Stimulated activated memory B cell treated with anti-CD40 and anti-IgM and Interleukin-4, amounts not matched to agents 10 μg/mL and 1 μg/mL and 100 μg/mL, for 72 hours (primary cell): ENCODE measurements at regions not wholly inside any gene's neighbourhood (a gene's known extent, or its start where the extent isn't known, plus 50 kb on each side); places are given as distances from the start of the nearest gene placed in this dataset.

Experiments used
- ATAC-seq: fragments of 150-1000 bp; cut with Tn5 transposase; 2 replicates; pipeline ENCODE4 v1.10.0; 2021
- H3K27ac Mint-ChIP-seq: one replicate; pipeline ENCODE4 v1.8.0; 2022; ENCODE audit warnings: mild to moderate bottlenecking, mixed read lengths
- H3K27me3 Mint-ChIP-seq: one replicate; pipeline ENCODE4 v1.8.0; 2022; ENCODE audit warnings: mixed read lengths
- H3K36me3 Mint-ChIP-seq: one replicate; pipeline ENCODE4 v1.8.0; 2022; ENCODE audit warnings: mixed read lengths
- H3K4me1 Mint-ChIP-seq: one replicate; pipeline ENCODE4 v1.8.0; 2022; ENCODE audit warnings: mixed read lengths
- H3K4me3 Mint-ChIP-seq: one replicate; pipeline ENCODE4 v1.8.0; 2022; ENCODE audit warnings: mild to moderate bottlenecking, moderate library complexity, mixed read lengths
- H3K9me3 Mint-ChIP-seq: one replicate; pipeline ENCODE4 v1.8.0; 2022; ENCODE audit warnings: mixed read lengths

- Mint-ChIP-seq H3K27me3 (no peaks in the 10 kb centered on the region), H3K4me3 (no peak overlapping the region), H3K36me3 (no peaks in the 10 kb centered on the region), H3K4me1 (no peaks in the 10 kb centered on the region), H3K27ac (no peak overlapping the region), H3K9me3 (peaks cover under 1% of the 10 kb centered on the region)
- peak; percentile 7 for ATAC-seq
Observed at GRCh38 chr7:54701982-54702381, 57.0 kb downstream of the SEC61G start.

- H3K27ac Mint-ChIP-seq, result no peak overlapping the region
- H3K4me3 Mint-ChIP-seq, result no peak overlapping the region
- no peak for ATAC-seq
- no peaks in the 10 kb centered on the region for H3K27me3 Mint-ChIP-seq
- H3K36me3 Mint-ChIP-seq, result no peaks in the 10 kb centered on the region
- H3K4me1 Mint-ChIP-seq, result no peaks in the 10 kb centered on the region
- no peaks in the 10 kb centered on the region for H3K9me3 Mint-ChIP-seq
Observed at GRCh38 chr7:54699715-54700114, 59.3 kb downstream of the SEC61G start.

GRCh38 chr7:54697659-54698186 is 61.3 kb downstream of the SEC61G start:
- Mint-ChIP-seq H3K36me3 (no peaks in the 10 kb centered on the region), H3K4me3 (no peak overlapping the region), H3K4me1 (no peaks in the 10 kb centered on the region), H3K27me3 (peaks cover under 1% of the 10 kb centered on the region), H3K27ac (no peak overlapping the region), H3K9me3 (no peaks in the 10 kb centered on the region)
- no peak for ATAC-seq

GRCh38 chr7:54690892-54691291 is 68.1 kb downstream of the SEC61G start:
- Mint-ChIP-seq H3K9me3 (peaks cover 4% of the 10 kb centered on the region), H3K36me3 (no peaks in the 10 kb centered on the region), H3K4me3 (no peak overlapping the region), H3K4me1 (no peaks in the 10 kb centered on the region), H3K27me3 (peaks cover 9% of the 10 kb centered on the region), H3K27ac (no peak overlapping the region)
- ATAC-seq, result no peak

GRCh38 chr7:54690050-54690443 is 69.0 kb downstream of the SEC61G start:
- Mint-ChIP-seq H3K4me3 (no peak overlapping the region), H3K4me1 (no peaks in the 10 kb centered on the region), H3K27me3 (peaks cover 9% of the 10 kb centered on the region), H3K9me3 (peaks cover 5% of the 10 kb centered on the region), H3K36me3 (no peaks in the 10 kb centered on the region), H3K27ac (no peak overlapping the region)
- no peak for ATAC-seq

- H3K9me3 Mint-ChIP-seq, result peaks cover 9% of the 10 kb centered on the region
- no peaks in the 10 kb centered on the region for H3K4me1 Mint-ChIP-seq
- H3K36me3 Mint-ChIP-seq, result no peaks in the 10 kb centered on the region
- H3K27ac Mint-ChIP-seq, result no peak overlapping the region
- H3K27me3 Mint-ChIP-seq, result peaks cover 9% of the 10 kb centered on the region
- no peak overlapping the region for H3K4me3 Mint-ChIP-seq
- no peak for ATAC-seq
Observed at GRCh38 chr7:54689394-54690049, 69.5 kb downstream of the SEC61G start.

GRCh38 chr7:54687462-54688212 is 71.4 kb downstream of the SEC61G start:
- peaks cover 8% of the 10 kb centered on the region for H3K27me3 Mint-ChIP-seq

GRCh38 chr7:54680377-54681005 is 78.5 kb downstream of the SEC61G start:
- no peaks in the 10 kb centered on the region for H3K36me3 Mint-ChIP-seq
- peaks cover 7% of the 10 kb centered on the region for H3K9me3 Mint-ChIP-seq
- no peak overlapping the region for H3K27ac Mint-ChIP-seq
- ATAC-seq, result no peak
- H3K4me1 Mint-ChIP-seq, result no peaks in the 10 kb centered on the region
- no peak overlapping the region for H3K4me3 Mint-ChIP-seq
- H3K27me3 Mint-ChIP-seq, result no peaks in the 10 kb centered on the region

More at GRCh38 chr7:54687462-54688212, 71.4 kb downstream of the SEC61G start:
- Mint-ChIP-seq H3K4me1 (no peaks in the 10 kb centered on the region), H3K4me3 (no peak overlapping the region), H3K9me3 (peaks cover 9% of the 10 kb centered on the region), H3K27ac (no peak overlapping the region), H3K36me3 (no peaks in the 10 kb centered on the region)
- ATAC-seq, result no peak

GRCh38 chr7:54679490-54679817 is 79.6 kb downstream of the SEC61G start:
- Mint-ChIP-seq H3K9me3 (peaks cover 2% of the 10 kb centered on the region), H3K27ac (no peak overlapping the region), H3K27me3 (no peaks in the 10 kb centered on the region), H3K36me3 (no peaks in the 10 kb centered on the region), H3K4me3 (no peak overlapping the region), H3K4me1 (no peaks in the 10 kb centered on the region)
- ATAC-seq, result no peak

GRCh38 chr7:54678763-54679489 is 80.1 kb downstream of the SEC61G start:
- Mint-ChIP-seq H3K36me3 (no peaks in the 10 kb centered on the region), H3K4me1 (no peaks in the 10 kb centered on the region), H3K9me3 (peaks cover 2% of the 10 kb centered on the region), H3K27me3 (no peaks in the 10 kb centered on the region), H3K27ac (no peak overlapping the region), H3K4me3 (no peak overlapping the region)
- no peak for ATAC-seq

GRCh38 chr7:54674891-54675290 is 84.1 kb downstream of the SEC61G start:
- Mint-ChIP-seq H3K4me1 (no peaks in the 10 kb centered on the region), H3K4me3 (no peak overlapping the region), H3K36me3 (no peaks in the 10 kb centered on the region), H3K27me3 (no peaks in the 10 kb centered on the region), H3K9me3 (peaks cover 2% of the 10 kb centered on the region), H3K27ac (no peak overlapping the region)
- no peak for ATAC-seq

GRCh38 chr7:54672519-54672918 is 86.5 kb downstream of the SEC61G start:
- no peaks in the 10 kb centered on the region for H3K27me3 Mint-ChIP-seq
- ATAC-seq, result no peak
- no peaks in the 10 kb centered on the region for H3K4me1 Mint-ChIP-seq
- H3K36me3 Mint-ChIP-seq, result no peaks in the 10 kb centered on the region
- H3K4me3 Mint-ChIP-seq, result no peak overlapping the region
- H3K9me3 Mint-ChIP-seq, result no peaks in the 10 kb centered on the region
- H3K27ac Mint-ChIP-seq, result no peak overlapping the region

GRCh38 chr7:54664235-54665228 is 94.5 kb downstream of the SEC61G start:
- H3K9me3 Mint-ChIP-seq, result peaks cover 3% of the 10 kb centered on the region
- peak; percentile 60 for ATAC-seq
- peaks cover 50% of the 10 kb centered on the region for H3K27me3 Mint-ChIP-seq
- H3K27ac Mint-ChIP-seq, result no peak overlapping the region
- H3K36me3 Mint-ChIP-seq, result no peaks in the 10 kb centered on the region
- H3K4me3 Mint-ChIP-seq, result peak overlapping the region; percentile 55
- H3K4me1 Mint-ChIP-seq, result peaks cover 12% of the 10 kb centered on the region

- H3K4me3 Mint-ChIP-seq, result peak overlapping the region; percentile 55
- H3K27me3 Mint-ChIP-seq, result peaks cover 50% of the 10 kb centered on the region
- H3K27ac Mint-ChIP-seq, result no peak overlapping the region
- H3K9me3 Mint-ChIP-seq, result peaks cover 3% of the 10 kb centered on the region
- no peaks in the 10 kb centered on the region for H3K36me3 Mint-ChIP-seq
- peaks cover 12% of the 10 kb centered on the region for H3K4me1 Mint-ChIP-seq
- ATAC-seq, result peak; percentile 36
Observed at GRCh38 chr7:54663603-54664234, 95.3 kb downstream of the SEC61G start.
